HCT116 (cell line): ENCODE measurements at regions not wholly inside any gene's neighbourhood (a gene's known extent, or its start where the extent isn't known, plus 50 kb on each side); places are given as distances from the start of the nearest gene placed in this dataset.

Source experiments
- ATAC-seq: fragments of 200-7000 bp; cut with Tn5 transposase; 2 replicates; pipeline ENCODE4 v1.9.1; 2020; ENCODE audit warnings: mild to moderate bottlenecking, moderate library complexity
- BruUV-seq: library from RNA; stranded (reverse); fragments of 400-500 nt; replicated peaks from 2 replicates; lab custom pipeline; 2021; lab: Mats Ljungman, UMichigan
- CTCF ChIA-PET: fragments of 300-600 bp; sonication (Branson Sonifier 250); formaldehyde crosslinking; loops from one replicate; lab custom pipeline; 2021; ENCODE audit warnings: antibody characterized with exemption; lab: Charles Lee
- POLR2A ChIA-PET: fragments of 300-600, 350-600 bp; sonication (Branson Sonifier 250); formaldehyde crosslinking; loops from one replicate; lab custom pipeline; 2021; ENCODE audit warnings: antibody characterized with exemption; lab: Charles Lee
- RAD21 ChIA-PET, 2 experiments: fragments of 300-600 bp; sonication (Branson Sonifier 250); formaldehyde crosslinking; loops; one replicate each; lab custom pipeline; 2023; ENCODE audit warnings: low total read pairs in 2 of 2; ENCODE audit not compliant: uncharacterized antibody in 2 of 2, unreplicated experiment in 2 of 2, low non-redundant PET in 1 of 2; lab: Charles Lee
- DNase-seq: peaks from one replicate; pipeline ENCODE4 v3.0.0-alpha.2; 2010; ENCODE audit warnings: low read depth, low spot score
- H2AFZ ChIP-seq: fragments of 200-600 bp; shearing (Covaris generic), sonication (generic); 2 replicates; pipeline ENCODE4 v1.6.1; 2017; ENCODE audit warnings: low read depth, mixed run types, mixed read lengths, antibody characterized with exemption, low read length; ENCODE audit not compliant: poor library complexity, severe bottlenecking
- H3K27ac ChIP-seq: 2 replicates; pipeline ENCODE4 v1.5.1; 2012; ENCODE audit warnings: low read depth, low read length
- H3K27me3 ChIP-seq: fragments of 200-600 bp; sonication (generic); 2 replicates; pipeline ENCODE4 v1.6.1; 2016; ENCODE audit warnings: mixed run types, low read length, mixed read lengths; ENCODE audit not compliant: insufficient read depth
- H3K36me3 ChIP-seq, 2 experiments: fragments of 200-500 bp in 1 of 2; fragments of 200-600 bp in 1 of 2; sonication (Bioruptor generic) in 1 of 2; sonication (generic) in 1 of 2; 2 replicates each; pipeline versions ENCODE4 v1.5.1 to v1.6.1; 2014 to 2016; ENCODE audit warnings: low read length in 2 of 2, inconsistent platforms in 1 of 2, mixed read lengths in 1 of 2, mixed run types in 1 of 2; ENCODE audit not compliant: insufficient read depth in 2 of 2, control insufficient read depth in 1 of 2
- H3K4me1 ChIP-seq, 2 experiments: fragments of 200-600 bp in 1 of 2; sonication (generic) in 1 of 2; 2 replicates each; pipeline versions ENCODE4 v1.5.1 to v1.6.1; 2012 to 2017; ENCODE audit warnings: low read length in 2 of 2, inconsistent platforms in 1 of 2, mild to moderate bottlenecking in 1 of 2, mixed read lengths in 1 of 2, mixed run types in 1 of 2, moderate library complexity in 1 of 2; ENCODE audit not compliant: insufficient read depth in 2 of 2, control insufficient read depth in 1 of 2
- H3K4me2 ChIP-seq: fragments of 200-600 bp; sonication (generic); 2 replicates; pipeline ENCODE4 v1.6.1; 2017; ENCODE audit warnings: mixed run types, low read length, mixed read lengths
- H3K4me3 ChIP-seq, 2 experiments: fragments of 200-600 bp in 1 of 2; sonication (generic) in 1 of 2; replicated peaks in 1 of 2; 2 replicates each; pipeline ENCODE4 v1.5.1; 2011 to 2016; ENCODE audit warnings: low read length in 2 of 2, control low read depth in 1 of 2, low read depth in 1 of 2, mild to moderate bottlenecking in 1 of 2, mixed read lengths in 1 of 2, mixed run types in 1 of 2
- H3K79me2 ChIP-seq: fragments of 200-600 bp; sonication (generic); 2 replicates; pipeline ENCODE4 v1.6.1; 2017; ENCODE audit warnings: mild to moderate bottlenecking, mixed run types, low read length, moderate library complexity, mixed read lengths; ENCODE audit not compliant: insufficient read depth
- H3K9ac ChIP-seq: fragments of 200-600 bp; sonication (generic); 2 replicates; pipeline ENCODE4 v1.6.1; 2016; ENCODE audit warnings: low read length, mixed read lengths
- H3K9me2 ChIP-seq: fragments of 200-600 bp; sonication (generic), shearing (Covaris generic); 2 replicates; pipeline ENCODE4 v1.6.1; 2017; ENCODE audit warnings: mixed run types, mild to moderate bottlenecking, moderate library complexity; ENCODE audit not compliant: insufficient read depth
- H3K9me3 ChIP-seq, 2 experiments: fragments of 200-500 bp in 1 of 2; fragments of 200-600 bp in 1 of 2; sonication (Bioruptor generic) in 1 of 2; sonication (generic) in 1 of 2; 2 replicates each; pipeline ENCODE4 v1.6.1; 2014 to 2017; ENCODE audit warnings: low read length in 2 of 2, mixed read lengths in 2 of 2, inconsistent platforms in 1 of 2, low read depth in 1 of 2, mild to moderate bottlenecking in 1 of 2, mixed run types in 1 of 2, moderate library complexity in 1 of 2; ENCODE audit not compliant: control insufficient read depth in 1 of 2, insufficient read depth in 1 of 2
- H4K20me1 ChIP-seq: fragments of 200-600 bp; sonication (generic), shearing (Covaris generic); 2 replicates; pipeline ENCODE4 v1.6.1; 2017; ENCODE audit warnings: mixed run types, mild to moderate bottlenecking, moderate library complexity; ENCODE audit not compliant: insufficient read depth
- CEBPB ChIP-seq: IDR thresholded peaks from 2 replicates; pipeline ENCODE4 v1.6.1; 2012; ENCODE audit warnings: low read depth
- CTCF ChIP-seq, 3 experiments: fragments of 200-600 bp in 1 of 3; sonication (generic) in 1 of 3; IDR thresholded peaks in 2 of 3; conservative IDR thresholded peaks in 1 of 3; 2 replicates each; pipeline ENCODE4 v1.5.1; 2012 to 2017; ENCODE audit warnings: low read depth in 2 of 3, low read length in 2 of 3, antibody characterized with exemption in 1 of 3, borderline replicate concordance in 1 of 3, control low read depth in 1 of 3, mild to moderate bottlenecking in 1 of 3, mixed read lengths in 1 of 3, mixed run types in 1 of 3, moderate library complexity in 1 of 3; ENCODE audit not compliant: insufficient read depth in 1 of 3
- EZH2 ChIP-seq: fragments of 200-600 bp; sonication (generic); IDR thresholded peaks from 2 replicates; pipeline ENCODE4 v1.6.1; 2017; ENCODE audit warnings: antibody characterized with exemption, mixed run types
- EZH2phosphoT487 ChIP-seq: fragments of 200-600 bp; IDR thresholded peaks from 2 replicates; pipeline ENCODE4 v1.6.1; 2018; ENCODE audit warnings: antibody characterized with exemption, borderline replicate concordance
- JUND ChIP-seq: IDR thresholded peaks from 2 replicates; pipeline ENCODE4 v1.6.1; 2012
- POLR2AphosphoS5 ChIP-seq: IDR thresholded peaks from 2 replicates; pipeline ENCODE4 v1.6.1; 2011; ENCODE audit warnings: mild to moderate bottlenecking, low read depth, low read length, moderate library complexity
- SP1 ChIP-seq: IDR thresholded peaks from 2 replicates; pipeline ENCODE4 v1.6.1; 2012; ENCODE audit warnings: low read depth
- SRF ChIP-seq: IDR thresholded peaks from 2 replicates; pipeline ENCODE4 v1.6.1; 2012; ENCODE audit warnings: low read depth
- intact Hi-C: fragments of 100-400 bp; cut with micrococcal nuclease; formaldehyde crosslinking; loops from 2 replicates; pipeline ENCODE4 v1.10.0; 2022
- TF ChIP-seq, protein P1 (sequence below): IDR thresholded peaks from 2 replicates; pipeline ENCODE4 v1.6.1; 2012
- TF ChIP-seq, protein P2 (sequence below): IDR thresholded peaks from 2 replicates; pipeline ENCODE4 v1.6.1; 2012; ENCODE audit warnings: low read depth

- Histone ChIP-seq H4K20me1 (no peaks in the 10 kb centered on the region; the same call in 1 of the 2 replicates), H3K9me2 (no peaks in the 10 kb centered on the region), H3K4me2 (no peak overlapping the region), H3K36me3 (no peaks in the 10 kb centered on the region), H3K4me1 (peaks cover 0 to 40% of the 10 kb centered on the region in 2 experiments; a peak in 2 of 4 replicates), H3K27me3 (no peaks in the 10 kb centered on the region), H3K9ac (no peak overlapping the region), H3K9me3 (no peaks in the 10 kb centered on the region)
- DNase-seq (no peak), ATAC-seq (0 out of 2 replicates have a peak, but pooled peaks have one; percentile 9)
- RAD21 ChIA-PET = no interaction called here
- POLR2A ChIA-PET = no interaction called here
- intact Hi-C loops = no loop called here
- TF ChIP-seq EZH2 (no peak), POLR2AphosphoS5 (no peak), CTCF (IDR thresholded peaks at IDR 0.05 in 2 of 3, conservative IDR thresholded peaks at IDR 0.05 in 1 of 3; ENCODE audit: borderline replicate concordance in 1 of 3, insufficient read depth in 1 of 3, low read depth in 2 of 3, low read length in 2 of 3) (no peak), CEBPB (no peak), EZH2phosphoT487 (no peak), SP1 (no peak), SRF (no peak), JUND (no peak)
- TF ChIP-seq, protein P1, sequence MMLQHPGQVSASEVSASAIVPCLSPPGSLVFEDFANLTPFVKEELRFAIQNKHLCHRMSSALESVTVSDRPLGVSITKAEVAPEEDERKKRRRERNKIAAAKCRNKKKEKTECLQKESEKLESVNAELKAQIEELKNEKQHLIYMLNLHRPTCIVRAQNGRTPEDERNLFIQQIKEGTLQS = no peak
- TF ChIP-seq, protein P2, sequence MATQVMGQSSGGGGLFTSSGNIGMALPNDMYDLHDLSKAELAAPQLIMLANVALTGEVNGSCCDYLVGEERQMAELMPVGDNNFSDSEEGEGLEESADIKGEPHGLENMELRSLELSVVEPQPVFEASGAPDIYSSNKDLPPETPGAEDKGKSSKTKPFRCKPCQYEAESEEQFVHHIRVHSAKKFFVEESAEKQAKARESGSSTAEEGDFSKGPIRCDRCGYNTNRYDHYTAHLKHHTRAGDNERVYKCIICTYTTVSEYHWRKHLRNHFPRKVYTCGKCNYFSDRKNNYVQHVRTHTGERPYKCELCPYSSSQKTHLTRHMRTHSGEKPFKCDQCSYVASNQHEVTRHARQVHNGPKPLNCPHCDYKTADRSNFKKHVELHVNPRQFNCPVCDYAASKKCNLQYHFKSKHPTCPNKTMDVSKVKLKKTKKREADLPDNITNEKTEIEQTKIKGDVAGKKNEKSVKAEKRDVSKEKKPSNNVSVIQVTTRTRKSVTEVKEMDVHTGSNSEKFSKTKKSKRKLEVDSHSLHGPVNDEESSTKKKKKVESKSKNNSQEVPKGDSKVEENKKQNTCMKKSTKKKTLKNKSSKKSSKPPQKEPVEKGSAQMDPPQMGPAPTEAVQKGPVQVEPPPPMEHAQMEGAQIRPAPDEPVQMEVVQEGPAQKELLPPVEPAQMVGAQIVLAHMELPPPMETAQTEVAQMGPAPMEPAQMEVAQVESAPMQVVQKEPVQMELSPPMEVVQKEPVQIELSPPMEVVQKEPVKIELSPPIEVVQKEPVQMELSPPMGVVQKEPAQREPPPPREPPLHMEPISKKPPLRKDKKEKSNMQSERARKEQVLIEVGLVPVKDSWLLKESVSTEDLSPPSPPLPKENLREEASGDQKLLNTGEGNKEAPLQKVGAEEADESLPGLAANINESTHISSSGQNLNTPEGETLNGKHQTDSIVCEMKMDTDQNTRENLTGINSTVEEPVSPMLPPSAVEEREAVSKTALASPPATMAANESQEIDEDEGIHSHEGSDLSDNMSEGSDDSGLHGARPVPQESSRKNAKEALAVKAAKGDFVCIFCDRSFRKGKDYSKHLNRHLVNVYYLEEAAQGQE = no peak
- TF ChIP-seq, all 23 proteins: peak for 0
- no peak overlapping the region for H2AFZ ChIP-seq
- CTCF ChIA-PET = no interaction called here
- no peak overlapping the region for H3K4me3 ChIP-seq
- no peak overlapping the region for H3K27ac ChIP-seq
- BruUV-seq = no TSS peak
- peaks cover 88% of the 10 kb centered on the region for H3K79me2 ChIP-seq
These were observed 268.8 kb downstream of the SEC14L1 start for GRCh38 chr17:77409282-77410161.
